ENCODE measurements at regions not wholly inside any gene's neighbourhood (a gene's known extent, or its start where the extent isn't known, plus 50 kb on each side); places are given as distances from the start of the nearest gene placed in this dataset.

DNA sequence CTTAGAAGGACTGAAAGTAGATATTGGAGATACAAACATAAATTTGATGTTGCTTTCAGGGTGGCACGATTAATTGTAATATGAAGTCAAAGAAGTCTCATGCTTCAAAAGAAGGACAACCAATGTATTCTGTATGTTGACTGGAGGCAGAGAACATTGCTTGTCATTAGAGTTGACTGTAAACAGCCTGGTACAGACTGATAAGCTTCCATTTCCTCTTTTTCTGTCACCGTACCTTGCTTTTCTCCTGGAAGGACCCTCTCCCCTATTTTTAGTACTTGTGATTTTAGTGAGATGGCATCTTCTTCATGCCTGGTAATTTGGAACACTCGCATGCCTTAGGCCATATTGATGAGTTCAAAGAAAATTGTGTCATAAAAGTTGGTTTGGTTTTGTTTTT is 809.4 kb downstream of the PRELID2 start:
- TF ChIP-seq POLR2A (IDR thresholded peaks at IDR 0.05) = no peak
- TF ChIP-seq, protein P1, sequence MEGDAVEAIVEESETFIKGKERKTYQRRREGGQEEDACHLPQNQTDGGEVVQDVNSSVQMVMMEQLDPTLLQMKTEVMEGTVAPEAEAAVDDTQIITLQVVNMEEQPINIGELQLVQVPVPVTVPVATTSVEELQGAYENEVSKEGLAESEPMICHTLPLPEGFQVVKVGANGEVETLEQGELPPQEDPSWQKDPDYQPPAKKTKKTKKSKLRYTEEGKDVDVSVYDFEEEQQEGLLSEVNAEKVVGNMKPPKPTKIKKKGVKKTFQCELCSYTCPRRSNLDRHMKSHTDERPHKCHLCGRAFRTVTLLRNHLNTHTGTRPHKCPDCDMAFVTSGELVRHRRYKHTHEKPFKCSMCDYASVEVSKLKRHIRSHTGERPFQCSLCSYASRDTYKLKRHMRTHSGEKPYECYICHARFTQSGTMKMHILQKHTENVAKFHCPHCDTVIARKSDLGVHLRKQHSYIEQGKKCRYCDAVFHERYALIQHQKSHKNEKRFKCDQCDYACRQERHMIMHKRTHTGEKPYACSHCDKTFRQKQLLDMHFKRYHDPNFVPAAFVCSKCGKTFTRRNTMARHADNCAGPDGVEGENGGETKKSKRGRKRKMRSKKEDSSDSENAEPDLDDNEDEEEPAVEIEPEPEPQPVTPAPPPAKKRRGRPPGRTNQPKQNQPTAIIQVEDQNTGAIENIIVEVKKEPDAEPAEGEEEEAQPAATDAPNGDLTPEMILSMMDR (IDR thresholded peaks at IDR 0.05) = no peak
